Naive thymus-derived CD8-positive, alpha-beta T cell (primary cell): ENCODE measurements at regions not wholly inside any gene's neighbourhood (a gene's known extent, or its start where the extent isn't known, plus 50 kb on each side); places are given as distances from the start of the nearest gene placed in this dataset.

Experiments
- ATAC-seq, 2 donors: fragments of 150-1000 bp; cut with Tn5 transposase in 1 of 2; sonication (Bioruptor Pico), chemical (Tn5 transposase) in 1 of 2; 1 replicate in 1 of 2; 2 replicates in 1 of 2; pipeline ENCODE4 v1.10.0; 2021; ENCODE audit warnings: mild to moderate bottlenecking in 2 of 2, moderate library complexity in 2 of 2
- POLR2A ChIA-PET: fragments of 350-600 bp; sonication (Branson Sonifier 250); formaldehyde crosslinking; loops from one replicate; lab custom pipeline; 2021; ENCODE audit warnings: antibody characterized with exemption; lab: Charles Lee
- DNase-seq, 10 donors: peaks; one replicate each; pipeline versions ENCODE4 v3.0.0 to v3.0.0-alpha.2; 2020 to 2022
- H3K27ac Mint-ChIP-seq, 10 donors: one replicate each; pipeline ENCODE4 v1.8.0; 2020 to 2022; ENCODE audit warnings: mild to moderate bottlenecking in 10 of 10, mixed read lengths in 10 of 10, moderate library complexity in 4 of 10, inconsistent platforms in 1 of 10
- H3K27me3 Mint-ChIP-seq, 5 donors: one replicate each; pipeline ENCODE4 v1.8.0; 2021 to 2022; ENCODE audit warnings: mixed read lengths in 5 of 5
- H3K36me3 Mint-ChIP-seq, 3 donors: one replicate each; pipeline ENCODE4 v1.8.0; 2020 to 2022; ENCODE audit warnings: mixed read lengths in 3 of 3, mild to moderate bottlenecking in 2 of 3, inconsistent platforms in 1 of 3
- H3K4me1 Mint-ChIP-seq, 4 donors: one replicate each; pipeline ENCODE4 v1.8.0; 2021 to 2022; ENCODE audit warnings: mixed read lengths in 4 of 4
- H3K4me3 Mint-ChIP-seq, 10 donors: one replicate each; pipeline ENCODE4 v1.8.0; 2020 to 2022; ENCODE audit warnings: mild to moderate bottlenecking in 10 of 10, mixed read lengths in 10 of 10, moderate library complexity in 6 of 10, inconsistent platforms in 1 of 10
- H3K9me3 Mint-ChIP-seq, 9 donors: one replicate each; pipeline ENCODE4 v1.8.0; 2020 to 2022; ENCODE audit warnings: mixed read lengths in 9 of 9, mild to moderate bottlenecking in 3 of 9, inconsistent platforms in 1 of 9, moderate library complexity in 1 of 9

DNA sequence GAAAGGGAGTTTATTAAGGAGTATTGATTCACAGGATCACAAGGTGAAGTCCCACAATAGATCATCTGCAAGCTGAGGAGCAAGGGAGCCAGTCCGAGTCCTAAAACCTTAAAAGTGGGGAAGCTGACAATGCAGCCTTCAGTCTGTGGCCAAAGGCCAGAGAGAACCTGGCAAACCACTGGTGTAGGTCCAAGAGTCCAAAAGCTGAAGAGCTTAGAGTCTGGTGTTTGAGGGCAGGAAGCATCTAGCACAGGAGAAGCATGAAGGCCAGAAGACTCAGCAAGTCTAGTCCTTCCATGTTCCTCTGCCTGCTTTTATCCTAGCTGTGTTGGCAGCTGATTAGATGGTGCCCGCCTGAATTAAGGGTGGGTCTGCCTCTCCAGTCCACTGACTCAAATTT is 193.0 kb downstream of the KIF2B start:
- H3K36me3 Mint-ChIP-seq = peaks cover 0 to 5% (median 0%) of the 10 kb centered on the region in 3 donors
- no peaks in the 10 kb centered on the region for H3K4me1 Mint-ChIP-seq
- no peak overlapping the region for H3K4me3 Mint-ChIP-seq
- ATAC-seq (no peak), DNase-seq (no peak)
- peaks cover 0 to 32% (median 12%) of the 10 kb centered on the region in 9 donors for H3K9me3 Mint-ChIP-seq
- no peak overlapping the region for H3K27ac Mint-ChIP-seq
- POLR2A ChIA-PET = no interaction called here
- H3K27me3 Mint-ChIP-seq = no peaks in the 10 kb centered on the region

DNA sequence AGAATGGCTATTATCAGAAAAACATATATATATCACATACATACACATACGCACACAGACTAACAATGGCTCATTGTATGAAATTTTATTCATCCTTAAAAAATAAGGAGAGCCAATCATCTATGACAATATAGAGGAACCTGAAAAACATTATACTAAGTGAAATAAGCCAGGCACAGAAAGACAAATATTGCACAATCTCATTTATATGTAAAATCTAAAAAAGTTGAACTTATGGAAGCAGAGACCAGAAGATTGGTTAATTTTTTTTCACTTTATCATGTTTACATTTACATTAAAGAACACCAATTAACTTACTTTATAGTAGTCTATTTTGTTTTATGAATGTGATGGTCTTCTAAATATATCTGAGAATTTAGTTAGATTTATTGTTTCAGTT is 198.7 kb downstream of the KIF2B start:
- ATAC-seq = no peak
- no peak overlapping the region for H3K27ac Mint-ChIP-seq
- no peaks in the 10 kb centered on the region for H3K36me3 Mint-ChIP-seq
- POLR2A ChIA-PET = no interaction called here
- H3K4me1 Mint-ChIP-seq = no peaks in the 10 kb centered on the region
- H3K27me3 Mint-ChIP-seq = no peaks in the 10 kb centered on the region
- DNase-seq = no peak
- H3K9me3 Mint-ChIP-seq = peaks cover 7 to 43% (median 15%) of the 10 kb centered on the region in 9 donors
- no peak overlapping the region for H3K4me3 Mint-ChIP-seq

DNA sequence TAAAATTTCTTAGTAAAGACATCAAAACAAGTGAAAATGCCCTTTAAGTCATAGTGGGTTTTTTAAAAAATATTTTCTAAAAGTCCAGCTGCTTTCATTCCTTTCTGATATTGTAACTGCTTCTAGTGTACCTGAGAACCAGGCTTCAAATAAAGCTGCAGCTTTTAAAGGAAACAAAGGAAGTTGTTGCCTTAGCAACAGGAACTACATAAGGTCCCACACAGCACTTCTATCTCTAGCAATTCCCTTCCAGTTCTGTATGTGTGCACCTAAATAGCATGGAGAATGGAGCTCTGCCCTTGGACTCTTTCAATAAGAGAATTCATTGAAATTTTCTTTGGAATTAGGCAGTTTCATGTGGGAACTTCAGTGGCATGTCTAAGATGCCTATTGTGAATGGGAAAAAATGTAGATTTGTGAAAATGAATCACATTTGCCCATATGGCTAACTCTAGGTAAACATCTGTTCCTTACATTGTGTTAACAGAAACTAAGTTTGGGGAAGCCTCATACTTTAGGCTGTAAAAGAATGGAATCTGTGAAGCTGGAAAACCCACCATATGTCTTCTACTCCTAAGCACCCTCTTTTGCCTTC is 206.4 kb downstream of the KIF2B start:
- Mint-ChIP-seq H3K9me3 (peaks cover 2 to 27% (median 10%) of the 10 kb centered on the region in 9 donors), H3K27me3 (no peaks in the 10 kb centered on the region), H3K27ac (no peak overlapping the region), H3K4me1 (no peaks in the 10 kb centered on the region), H3K36me3 (no peaks in the 10 kb centered on the region), H3K4me3 (no peak overlapping the region)
- ATAC-seq = no peak
- DNase-seq = no peak
- POLR2A ChIA-PET = no interaction called here

DNA sequence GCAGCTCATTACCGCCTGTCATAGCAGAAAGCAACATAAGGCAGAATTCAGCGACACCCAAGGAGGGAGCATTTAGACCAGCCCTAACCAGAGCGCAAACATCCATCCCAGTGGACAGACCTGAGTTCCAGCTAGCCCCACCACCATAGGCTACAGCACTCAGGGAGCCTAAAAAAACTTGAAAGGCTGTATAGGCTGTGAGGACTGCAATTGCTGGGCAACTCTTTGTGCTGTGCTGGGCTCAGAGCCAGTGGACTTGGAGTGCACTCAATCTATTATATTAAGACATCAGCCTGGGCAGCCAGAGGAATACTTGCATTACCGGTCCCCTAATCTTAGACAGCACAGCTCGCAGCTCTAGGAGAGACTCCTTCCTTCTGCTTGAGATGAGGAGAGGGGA is 207.3 kb downstream of the KIF2B start:
- H3K4me1 Mint-ChIP-seq = no peaks in the 10 kb centered on the region
- H3K27me3 Mint-ChIP-seq = no peaks in the 10 kb centered on the region
- POLR2A ChIA-PET = no interaction called here
- H3K27ac Mint-ChIP-seq = no peak overlapping the region
- H3K9me3 Mint-ChIP-seq = peaks cover 2 to 22% (median 13%) of the 10 kb centered on the region in 9 donors
- no peaks in the 10 kb centered on the region for H3K36me3 Mint-ChIP-seq
- no peak overlapping the region for H3K4me3 Mint-ChIP-seq
- DNase-seq (no peak), ATAC-seq (no peak)

DNA sequence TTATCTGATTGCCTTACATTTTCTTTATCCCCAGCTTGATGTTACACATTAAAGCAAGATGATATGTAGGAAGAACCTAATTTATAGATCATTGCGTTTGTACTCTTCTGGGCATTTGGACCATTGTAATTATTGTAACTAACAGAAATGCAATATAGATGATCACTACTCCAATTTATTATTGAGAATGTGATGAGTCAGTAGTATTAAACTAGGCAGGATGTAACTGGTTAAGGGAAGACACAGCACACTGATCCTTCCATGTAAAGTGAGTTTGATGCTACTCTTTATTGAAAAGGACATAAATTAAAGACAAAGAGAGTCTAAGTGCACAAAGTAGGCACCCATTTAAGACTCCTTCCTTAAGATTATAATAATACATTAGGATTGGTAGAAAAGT is 223.8 kb downstream of the KIF2B start:
- Mint-ChIP-seq H3K36me3 (no peaks in the 10 kb centered on the region), H3K4me1 (no peaks in the 10 kb centered on the region), H3K9me3 (peaks cover 0 to 29% (median 10%) of the 10 kb centered on the region in 9 donors), H3K27me3 (no peaks in the 10 kb centered on the region), H3K27ac (no peak overlapping the region), H3K4me3 (no peak overlapping the region)
- DNase-seq (no peak), ATAC-seq (no peak)
- POLR2A ChIA-PET = no interaction called here

GRCh38 chr17:54063639-54064038 is 240.9 kb downstream of the KIF2B start:
- POLR2A ChIA-PET = no interaction called here
- H3K9me3 Mint-ChIP-seq = peaks cover 2 to 19% (median 10%) of the 10 kb centered on the region in 9 donors
- DNase-seq (no peak), ATAC-seq (no peak)
- no peaks in the 10 kb centered on the region for H3K36me3 Mint-ChIP-seq
- no peak overlapping the region for H3K4me3 Mint-ChIP-seq
- no peaks in the 10 kb centered on the region for H3K4me1 Mint-ChIP-seq
- H3K27ac Mint-ChIP-seq = no peak overlapping the region
- H3K27me3 Mint-ChIP-seq = no peaks in the 10 kb centered on the region

GRCh38 chr17:54085020-54085419 is 262.3 kb downstream of the KIF2B start:
- POLR2A ChIA-PET = no interaction called here
- no peaks in the 10 kb centered on the region for H3K36me3 Mint-ChIP-seq
- DNase-seq (no peak), ATAC-seq (no peak)
- peaks cover 0 to 2% (median 0%) of the 10 kb centered on the region in 5 donors for H3K27me3 Mint-ChIP-seq
- no peak overlapping the region for H3K27ac Mint-ChIP-seq
- H3K4me1 Mint-ChIP-seq = no peaks in the 10 kb centered on the region
- H3K9me3 Mint-ChIP-seq = peaks cover 0 to 45% (median 23%) of the 10 kb centered on the region in 9 donors
- H3K4me3 Mint-ChIP-seq = no peak overlapping the region

- no peaks in the 10 kb centered on the region for H3K4me1 Mint-ChIP-seq
- no peaks in the 10 kb centered on the region for H3K36me3 Mint-ChIP-seq
- H3K27ac Mint-ChIP-seq = no peak overlapping the region
- POLR2A ChIA-PET = no interaction called here
- peaks cover 0 to 2% (median 0%) of the 10 kb centered on the region in 5 donors for H3K27me3 Mint-ChIP-seq
- ATAC-seq = no peak
- H3K9me3 Mint-ChIP-seq = peaks cover 0 to 45% (median 23%) of the 10 kb centered on the region in 9 donors
- H3K4me3 Mint-ChIP-seq = no peak overlapping the region
- DNase-seq = no peak
Measured at GRCh38 chr17:54085934-54086333, 263.2 kb downstream of the KIF2B start.

DNA sequence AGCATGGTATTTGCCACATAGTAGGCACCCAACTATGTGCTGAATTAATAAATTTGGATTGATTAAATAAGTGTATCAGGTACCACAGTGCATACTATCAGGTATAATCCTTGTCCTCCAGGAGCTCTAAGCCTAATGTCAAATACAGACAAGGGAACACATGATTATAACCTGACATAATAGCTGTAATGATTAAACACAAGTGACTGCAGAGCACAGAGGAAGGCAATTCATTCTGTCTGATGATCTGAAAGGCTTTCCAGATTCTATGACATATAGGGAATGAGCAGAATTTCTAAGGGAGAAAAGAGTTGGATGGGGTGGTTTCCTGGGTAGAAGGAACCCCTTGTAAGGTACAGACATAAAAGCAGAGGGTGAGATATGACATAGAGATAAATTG is 273.5 kb downstream of the KIF2B start:
- DNase-seq = no peak
- H3K27me3 Mint-ChIP-seq = no peaks in the 10 kb centered on the region
- no peak overlapping the region for H3K27ac Mint-ChIP-seq
- no peaks in the 10 kb centered on the region for H3K4me1 Mint-ChIP-seq
- H3K4me3 Mint-ChIP-seq = no peak overlapping the region
- ATAC-seq = no peak
- no peaks in the 10 kb centered on the region for H3K36me3 Mint-ChIP-seq
- POLR2A ChIA-PET = no interaction called here
- H3K9me3 Mint-ChIP-seq = peaks cover 0 to 19% (median 5%) of the 10 kb centered on the region in 9 donors

DNA sequence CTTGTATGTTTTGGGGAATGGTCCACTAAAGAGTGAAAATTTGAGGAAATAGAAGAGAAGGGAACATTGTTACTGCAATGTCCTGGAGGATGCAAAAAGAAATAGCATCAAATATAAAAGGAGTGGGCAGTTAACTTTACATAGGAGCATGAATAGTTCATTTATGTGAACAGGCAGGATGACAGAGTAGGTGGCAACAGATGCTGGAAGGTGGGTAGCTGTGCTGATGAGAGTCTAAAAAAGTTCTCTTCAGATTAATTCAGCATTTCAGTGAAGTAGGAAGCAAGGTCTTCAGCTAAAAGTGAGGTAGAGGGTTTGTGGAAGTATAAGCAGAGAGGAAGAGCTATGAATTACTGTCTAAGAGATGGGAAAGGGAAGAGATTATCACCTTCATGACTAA is 276.5 kb downstream of the KIF2B start:
- Mint-ChIP-seq H3K9me3 (peaks cover 2 to 28% (median 8%) of the 10 kb centered on the region in 9 donors), H3K36me3 (peaks cover 0 to 11% (median 0%) of the 10 kb centered on the region in 3 donors), H3K4me3 (no peak overlapping the region), H3K27ac (no peak overlapping the region), H3K4me1 (no peaks in the 10 kb centered on the region), H3K27me3 (no peaks in the 10 kb centered on the region)
- ATAC-seq = no peak
- POLR2A ChIA-PET = no interaction called here
- no peak for DNase-seq

DNA sequence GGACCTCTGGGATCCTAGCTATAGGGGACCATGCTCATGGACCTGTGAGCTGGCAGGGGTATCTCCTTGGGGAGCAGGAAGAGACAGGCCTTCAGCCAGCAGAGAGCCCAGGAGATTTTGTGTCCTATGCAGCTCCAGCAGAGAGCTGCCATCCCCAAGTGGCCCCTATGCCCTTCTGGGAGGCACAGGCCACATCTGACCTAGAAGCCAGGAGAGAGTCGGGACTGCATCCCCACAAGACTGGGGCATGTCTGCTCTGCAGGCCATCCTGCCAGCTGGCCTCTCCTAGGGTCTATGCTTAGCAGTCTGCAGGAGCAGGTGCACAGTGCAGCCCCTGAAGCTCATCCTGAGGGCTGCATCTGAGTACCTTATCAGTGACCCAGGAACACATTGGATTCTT is 279.5 kb downstream of the KIF2B start:
- no peak for DNase-seq
- H3K9me3 Mint-ChIP-seq = peaks cover 6 to 45% (median 25%) of the 10 kb centered on the region in 9 donors
- no peak for ATAC-seq
- POLR2A ChIA-PET = no interaction called here
- H3K4me1 Mint-ChIP-seq = no peaks in the 10 kb centered on the region
- no peaks in the 10 kb centered on the region for H3K27me3 Mint-ChIP-seq
- H3K36me3 Mint-ChIP-seq = peaks cover 0 to 22% (median 0%) of the 10 kb centered on the region in 3 donors
- H3K4me3 Mint-ChIP-seq = no peak overlapping the region
- H3K27ac Mint-ChIP-seq = no peak overlapping the region

DNA sequence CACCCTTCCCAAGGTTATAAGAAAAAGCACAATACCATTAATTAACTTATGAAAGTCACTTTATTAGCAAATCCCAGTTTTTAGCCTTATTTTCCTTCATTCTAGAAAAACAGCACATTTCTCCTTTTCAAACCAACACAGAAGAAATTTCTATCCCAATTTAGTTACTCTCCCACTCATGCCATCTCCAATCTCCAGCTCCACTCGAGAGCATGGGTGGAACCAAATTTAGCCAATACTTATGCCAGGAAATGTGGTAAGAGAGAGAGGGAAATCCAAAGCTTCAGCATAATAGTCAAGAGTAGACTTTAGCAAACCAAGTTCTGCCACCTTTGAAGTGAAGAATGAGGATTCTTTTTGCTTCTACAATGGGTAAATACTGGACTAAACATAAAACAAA is 288.8 kb downstream of the KIF2B start:
- Mint-ChIP-seq H3K36me3 (no peaks in the 10 kb centered on the region), H3K4me1 (no peaks in the 10 kb centered on the region), H3K9me3 (peaks cover 6 to 30% (median 9%) of the 10 kb centered on the region in 9 donors), H3K27ac (no peak overlapping the region), H3K4me3 (no peak overlapping the region), H3K27me3 (no peaks in the 10 kb centered on the region)
- DNase-seq = no peak
- POLR2A ChIA-PET = no interaction called here
- no peak for ATAC-seq

DNA sequence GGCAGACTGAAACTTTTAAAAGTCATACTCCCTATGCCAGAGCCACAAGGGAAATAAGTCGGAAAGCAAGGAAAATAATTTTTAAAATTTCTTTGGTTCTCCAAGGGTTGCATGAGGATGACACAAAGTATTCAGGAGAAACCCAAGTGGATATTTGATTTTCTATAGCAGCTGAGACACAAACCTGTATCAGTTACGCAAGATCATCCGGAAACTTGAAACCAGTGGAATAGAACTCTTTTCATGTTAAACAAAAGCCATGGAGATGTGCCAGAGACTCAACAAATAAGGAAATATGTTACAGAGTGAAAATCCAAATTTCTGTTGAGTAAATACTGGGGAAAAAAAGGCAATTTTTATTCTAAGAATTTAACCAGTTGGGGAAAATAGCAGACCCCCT is 294.7 kb downstream of the KIF2B start:
- Mint-ChIP-seq H3K4me3 (no peak overlapping the region), H3K27me3 (no peaks in the 10 kb centered on the region), H3K36me3 (peaks cover 0 to 4% (median 0%) of the 10 kb centered on the region in 3 donors), H3K4me1 (no peaks in the 10 kb centered on the region), H3K27ac (no peak overlapping the region), H3K9me3 (peaks cover 4 to 27% (median 9%) of the 10 kb centered on the region in 9 donors)
- POLR2A ChIA-PET = no interaction called here
- DNase-seq (no peak), ATAC-seq (no peak)

DNA sequence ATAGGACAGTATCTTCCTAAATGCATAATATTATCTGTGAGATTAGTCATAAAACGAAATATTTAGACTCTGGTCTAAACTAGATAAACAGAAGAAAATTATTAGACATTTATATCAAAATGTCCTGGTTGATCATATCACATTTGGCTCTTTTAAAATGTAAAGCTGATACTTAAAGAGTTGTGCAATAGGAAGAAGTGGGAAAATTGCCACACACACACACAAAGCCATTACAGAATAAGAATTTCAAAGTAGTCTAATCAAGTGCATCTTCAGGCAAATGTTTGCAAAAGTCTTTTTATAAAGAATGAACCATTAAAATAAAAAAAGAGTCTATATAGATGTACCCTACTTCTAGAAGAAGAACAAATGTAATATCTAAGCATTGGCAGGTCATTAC is 301.7 kb downstream of the KIF2B start:
- POLR2A ChIA-PET = no interaction called here
- no peak overlapping the region for H3K27ac Mint-ChIP-seq
- H3K4me3 Mint-ChIP-seq = no peak overlapping the region
- H3K4me1 Mint-ChIP-seq = no peaks in the 10 kb centered on the region
- ATAC-seq (no peak), DNase-seq (no peak)
- H3K27me3 Mint-ChIP-seq = no peaks in the 10 kb centered on the region
- peaks cover 0 to 5% (median 0%) of the 10 kb centered on the region in 3 donors for H3K36me3 Mint-ChIP-seq
- H3K9me3 Mint-ChIP-seq = peaks cover 7 to 47% (median 27%) of the 10 kb centered on the region in 9 donors
